Peyer's patch (tissue), 4 donors: ENCODE measurements at regions not wholly inside any gene's neighbourhood (a gene's known extent, or its start where the extent isn't known, plus 50 kb on each side); places are given as distances from the start of the nearest gene placed in this dataset.

Experiments
- POLR2A ChIP-seq, 2 donors: fragments of 450-650 bp; IDR thresholded peaks; one replicate each; pipeline ENCODE4 v1.5.1; 2017; ENCODE audit warnings: antibody characterized with exemption in 2 of 2, mild to moderate bottlenecking in 2 of 2, moderate library complexity in 2 of 2
- TF ChIP-seq, protein P1 (sequence below), 6 experiments: fragments of 450-650 bp in 4 of 6; fragments of 200-600 bp in 2 of 6; sonication (generic) in 1 of 6; IDR thresholded peaks; one replicate each; pipeline ENCODE4 v1.5.1; 2017 to 2019; ENCODE audit warnings: antibody characterized with exemption in 6 of 6, mild to moderate bottlenecking in 3 of 6, moderate library complexity in 1 of 6

DNA sequence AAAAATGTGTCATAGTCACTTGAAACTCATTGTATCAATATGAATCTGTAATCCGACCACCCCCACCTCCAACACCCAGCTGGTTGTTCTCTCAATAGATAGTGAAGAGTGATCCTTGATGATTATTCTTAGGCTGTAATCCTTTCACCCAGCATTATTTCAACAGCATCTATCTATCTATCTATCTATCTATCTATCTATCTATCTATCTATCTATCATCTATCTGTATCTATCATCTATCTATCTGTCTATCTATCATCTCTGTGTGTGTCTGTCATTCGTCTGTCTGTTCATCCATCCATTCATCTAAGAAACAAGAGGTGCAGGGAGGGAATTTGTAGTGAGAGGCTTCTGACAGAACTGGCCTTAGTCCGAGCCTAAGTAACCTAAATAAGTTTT lies 78.7 kb upstream of the IGSF10 start:
- TF ChIP-seq, protein P1, sequence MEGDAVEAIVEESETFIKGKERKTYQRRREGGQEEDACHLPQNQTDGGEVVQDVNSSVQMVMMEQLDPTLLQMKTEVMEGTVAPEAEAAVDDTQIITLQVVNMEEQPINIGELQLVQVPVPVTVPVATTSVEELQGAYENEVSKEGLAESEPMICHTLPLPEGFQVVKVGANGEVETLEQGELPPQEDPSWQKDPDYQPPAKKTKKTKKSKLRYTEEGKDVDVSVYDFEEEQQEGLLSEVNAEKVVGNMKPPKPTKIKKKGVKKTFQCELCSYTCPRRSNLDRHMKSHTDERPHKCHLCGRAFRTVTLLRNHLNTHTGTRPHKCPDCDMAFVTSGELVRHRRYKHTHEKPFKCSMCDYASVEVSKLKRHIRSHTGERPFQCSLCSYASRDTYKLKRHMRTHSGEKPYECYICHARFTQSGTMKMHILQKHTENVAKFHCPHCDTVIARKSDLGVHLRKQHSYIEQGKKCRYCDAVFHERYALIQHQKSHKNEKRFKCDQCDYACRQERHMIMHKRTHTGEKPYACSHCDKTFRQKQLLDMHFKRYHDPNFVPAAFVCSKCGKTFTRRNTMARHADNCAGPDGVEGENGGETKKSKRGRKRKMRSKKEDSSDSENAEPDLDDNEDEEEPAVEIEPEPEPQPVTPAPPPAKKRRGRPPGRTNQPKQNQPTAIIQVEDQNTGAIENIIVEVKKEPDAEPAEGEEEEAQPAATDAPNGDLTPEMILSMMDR (IDR thresholded peaks at IDR 0.05): no peak
- no peak for TF ChIP-seq POLR2A (IDR thresholded peaks at IDR 0.05)
